ENCODE measurements at regions not wholly inside any gene's neighbourhood (a gene's known extent, or its start where the extent isn't known, plus 50 kb on each side); places are given as distances from the start of the nearest gene placed in this dataset.

GRCh38 chr6:81241126-81242041, 511.1 kb downstream of the TENT5A start:
- no peaks in the 10 kb centered on the region for H3K9me3 Mint-ChIP-seq
- no peak overlapping the region for H2AFZ ChIP-seq
- no peaks in the 10 kb centered on the region for H3F3A ChIP-seq (replicated peaks; ENCODE audit: low read depth)
- no peak overlapping the region for H3K27ac Mint-ChIP-seq
- no peaks in the 10 kb centered on the region for H3K4me1 ChIP-seq (ENCODE audit: insufficient read depth)
- TF ChIP-seq STAT1 (IDR thresholded peaks at IDR 0.05; ENCODE audit: unreplicated experiment), result no peak
- peak; percentile 62 to 76 for TF ChIP-seq CTCF (conservative IDR thresholded peaks at IDR 0.05; ENCODE audit: low read depth in 2 of 2)
- H3K36me3 Mint-ChIP-seq (ENCODE audit: low read depth), result no peaks in the 10 kb centered on the region
- no peak overlapping the region for H3K4me2 ChIP-seq
- no peaks in the 10 kb centered on the region for H3K27me3 ChIP-seq (ENCODE audit: insufficient read depth)
- ATAC-seq (no peak), DNase-seq (ENCODE audit: low spot score) (peak; percentile 68)
- H4K20me1 ChIP-seq (replicated peaks; ENCODE audit: insufficient read depth), result no peaks in the 10 kb centered on the region
- no peaks in the 10 kb centered on the region for H3K27me3 Mint-ChIP-seq (ENCODE audit: insufficient read depth, low read depth, poor library complexity)
- no peaks in the 10 kb centered on the region for H3K36me3 ChIP-seq (ENCODE audit: insufficient read depth)
- no peak overlapping the region for H3K4me3 ChIP-seq
- H3K79me2 ChIP-seq (replicated peaks; ENCODE audit: insufficient read depth), result no peaks in the 10 kb centered on the region
- H3K9me2 ChIP-seq (ENCODE audit: insufficient read depth), result no peaks in the 10 kb centered on the region; the same call in 1 of the 2 replicates
- no peak overlapping the region for H3K27ac ChIP-seq (ENCODE audit: low read depth)
- H3K4me1 Mint-ChIP-seq, result no peaks in the 10 kb centered on the region
- no peak overlapping the region for H3K4me3 Mint-ChIP-seq

GRCh38 chr6:81238390-81238789, 514.1 kb downstream of the TENT5A start:
- ATAC-seq (no peak), DNase-seq (ENCODE audit: low spot score) (no peak)
- H3K9me3 Mint-ChIP-seq, result no peaks in the 10 kb centered on the region
- Histone ChIP-seq H4K20me1 (replicated peaks; ENCODE audit: insufficient read depth) (no peaks in the 10 kb centered on the region), H3K79me2 (replicated peaks; ENCODE audit: insufficient read depth) (no peaks in the 10 kb centered on the region), H3K4me2 (no peak overlapping the region), H2AFZ (no peak overlapping the region), H3F3A (replicated peaks; ENCODE audit: low read depth) (no peaks in the 10 kb centered on the region), H3K27me3 (ENCODE audit: insufficient read depth) (no peaks in the 10 kb centered on the region), H3K27ac (ENCODE audit: low read depth) (no peak overlapping the region), H3K4me1 (ENCODE audit: insufficient read depth) (no peaks in the 10 kb centered on the region), H3K4me3 (no peak overlapping the region), H3K9me2 (ENCODE audit: insufficient read depth) (no peaks in the 10 kb centered on the region), H3K36me3 (ENCODE audit: insufficient read depth) (no peaks in the 10 kb centered on the region)
- H3K4me1 Mint-ChIP-seq, result no peaks in the 10 kb centered on the region
- H3K4me3 Mint-ChIP-seq, result no peak overlapping the region
- H3K36me3 Mint-ChIP-seq (ENCODE audit: low read depth), result no peaks in the 10 kb centered on the region
- H3K27ac Mint-ChIP-seq, result no peak overlapping the region
- H3K27me3 Mint-ChIP-seq (ENCODE audit: insufficient read depth, low read depth, poor library complexity), result peaks cover 2% of the 10 kb centered on the region
- no peak for TF ChIP-seq ZNF114 (CRISPR knock-in tag; IDR thresholded peaks at IDR 0.05)
- TF ChIP-seq CREB1 (CRISPR knock-in tag; IDR thresholded peaks at IDR 0.05; ENCODE audit: low read depth), result no peak
- no peak for TF ChIP-seq ZNF331 (CRISPR knock-in tag; IDR thresholded peaks at IDR 0.05; ENCODE audit: low read depth)
- no peak for TF ChIP-seq REST (IDR thresholded peaks at IDR 0.05; ENCODE audit: unreplicated experiment)
- TF ChIP-seq EZH2 (IDR thresholded peaks at IDR 0.05; ENCODE audit: low read depth, unreplicated experiment), result no peak
- no peak for TF ChIP-seq ZNF462 (CRISPR knock-in tag; IDR thresholded peaks at IDR 0.05)
- TF ChIP-seq JUNB (IDR thresholded peaks at IDR 0.05; ENCODE audit: unreplicated experiment), result no peak
- TF ChIP-seq NANOG (IDR thresholded peaks at IDR 0.05; ENCODE audit: borderline replicate concordance), result no peak

Measured in GM23338 (cell line).